Stimulated activated CD8-positive, alpha-beta memory T cell treated with anti-CD3 and anti-CD28 coated beads, Interleukin-7, amount 100 ng/mL, for 1 hour (primary cell): ENCODE measurements at regions not wholly inside any gene's neighbourhood (a gene's known extent, or its start where the extent isn't known, plus 50 kb on each side); places are given as distances from the start of the nearest gene placed in this dataset.
A peak's percentile ranks its signal among the peaks of the same experiment; 100 is the strongest.
"Not testable (repeated sequence)": the region's sequence is repeated elsewhere in the genome, so short reads cannot be mapped to it uniquely, and the experiment has no call there.

Experiments
- DNase-seq, 2 donors: peaks; one replicate each; pipeline ENCODE4 v3.0.0-alpha.2; 2020; ENCODE audit warnings: low read depth in 2 of 2

DNA sequence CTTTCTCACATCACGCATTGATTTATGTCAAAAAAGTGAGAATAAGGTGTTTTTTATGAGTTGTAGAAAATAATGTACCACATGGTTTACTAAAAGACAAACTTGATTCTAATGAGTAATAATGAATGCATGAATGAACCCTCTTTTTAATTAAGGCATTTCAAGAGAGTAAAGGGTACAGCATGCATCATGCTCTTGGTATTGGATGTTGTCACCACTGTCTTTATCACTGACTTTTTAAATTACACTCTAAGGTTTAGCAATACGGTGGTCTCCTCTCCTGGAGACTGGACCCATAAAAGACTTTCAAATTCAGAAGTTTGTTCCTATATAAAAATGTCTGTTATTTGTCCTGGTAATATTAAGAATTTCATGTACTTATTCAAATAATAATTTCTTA, 277.5 kb upstream of the TGFBR2 start:
- not testable (repeated sequence) for DNase-seq

DNA sequence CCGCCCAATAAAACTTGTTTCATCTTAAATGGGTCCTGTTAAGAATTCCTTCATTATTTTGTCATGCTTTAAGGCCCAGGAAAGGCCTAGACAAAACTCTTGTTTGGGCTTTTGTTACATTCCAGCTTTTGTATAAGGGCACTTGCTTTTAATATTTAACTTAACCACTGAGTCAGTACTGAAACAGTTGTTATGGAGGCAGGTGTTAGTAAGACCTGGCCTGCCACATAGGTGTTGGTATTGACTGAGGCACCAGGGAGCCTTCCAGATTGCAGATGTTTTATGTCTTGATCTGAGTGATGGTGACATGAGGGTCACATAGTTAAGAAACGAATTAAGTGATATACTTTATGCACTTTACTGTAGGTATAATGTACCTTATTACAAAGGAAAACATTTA, 274.9 kb upstream of the TGFBR2 start:
- DNase-seq: no peak

DNA sequence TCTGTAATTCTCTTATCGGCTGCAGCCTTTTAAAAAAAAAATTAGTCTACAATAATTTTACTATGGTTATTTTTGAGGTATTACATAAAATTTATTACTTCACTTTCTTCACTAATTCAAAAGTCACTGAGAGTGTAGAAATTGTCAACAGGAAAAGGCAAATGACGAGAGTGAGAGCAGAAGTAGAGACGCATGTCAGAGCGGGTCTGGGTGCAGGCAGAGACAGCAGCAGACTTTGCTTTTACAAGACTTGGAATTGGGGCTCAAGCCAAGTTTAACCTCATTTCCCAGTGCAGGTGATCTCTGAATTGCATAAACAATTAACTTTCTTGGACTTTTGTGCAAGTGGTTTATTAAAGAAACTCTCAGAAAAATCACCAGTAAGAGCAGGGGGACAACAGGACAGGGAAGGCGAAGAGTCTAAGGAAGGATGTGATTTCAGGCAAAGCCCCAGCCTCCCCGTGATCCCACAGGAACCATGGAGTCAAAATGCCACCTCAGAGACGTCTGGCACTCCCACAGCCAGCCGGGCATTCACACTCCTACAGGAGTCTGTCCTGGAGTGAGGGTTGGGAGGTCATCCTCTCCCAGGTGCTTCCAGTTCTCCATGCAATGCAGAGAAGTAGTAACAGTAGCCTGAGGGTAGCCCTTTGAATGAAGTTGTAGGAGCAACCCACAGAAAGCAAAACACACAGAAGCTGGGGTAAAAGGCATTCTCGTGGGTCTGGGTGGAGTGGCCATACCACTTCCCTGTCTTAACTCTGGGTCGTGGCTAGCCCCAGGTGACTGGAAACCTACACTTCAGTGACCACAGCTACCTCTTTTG, 274.0 kb upstream of the TGFBR2 start:
- no peak for DNase-seq

DNA sequence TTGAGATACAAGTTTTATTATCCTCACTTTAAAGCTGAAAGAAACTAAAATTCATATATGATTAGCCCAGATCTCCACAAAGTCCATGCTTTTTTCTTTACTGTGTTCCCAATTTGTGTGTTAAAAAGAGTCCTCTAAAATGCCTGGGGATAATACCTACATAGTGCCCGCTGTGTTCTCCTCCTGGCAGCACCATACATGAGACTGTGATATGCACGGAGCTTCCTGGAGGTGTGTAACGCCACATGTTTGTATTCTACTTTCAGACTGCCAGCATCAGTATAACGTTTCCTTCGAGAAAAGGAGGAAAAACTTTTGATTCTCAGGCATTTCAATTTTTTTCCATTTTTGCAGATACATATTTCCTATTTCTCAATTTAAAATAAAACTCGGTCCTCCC, 273.3 kb upstream of the TGFBR2 start:
- no peak for DNase-seq

DNA sequence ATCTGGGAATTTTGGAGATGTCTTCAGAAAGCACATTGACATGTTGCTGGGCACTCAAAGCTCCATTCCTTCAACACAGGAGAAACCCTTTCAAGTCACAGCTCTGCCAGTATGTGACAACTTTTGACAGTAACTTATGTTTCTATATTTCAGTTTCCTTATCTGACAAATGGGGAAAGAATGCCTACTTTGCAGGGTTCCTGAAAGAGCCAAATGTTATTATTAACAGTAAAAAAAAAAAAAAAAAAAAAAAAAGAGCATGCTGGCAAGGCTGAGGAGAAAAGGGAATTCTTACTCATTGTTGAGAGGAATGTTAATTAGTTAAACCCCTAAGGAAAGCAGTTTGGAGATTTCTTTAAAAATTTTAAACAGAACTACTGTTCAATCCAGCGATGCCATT, 272.5 kb upstream of the TGFBR2 start:
- DNase-seq: no peak

DNA sequence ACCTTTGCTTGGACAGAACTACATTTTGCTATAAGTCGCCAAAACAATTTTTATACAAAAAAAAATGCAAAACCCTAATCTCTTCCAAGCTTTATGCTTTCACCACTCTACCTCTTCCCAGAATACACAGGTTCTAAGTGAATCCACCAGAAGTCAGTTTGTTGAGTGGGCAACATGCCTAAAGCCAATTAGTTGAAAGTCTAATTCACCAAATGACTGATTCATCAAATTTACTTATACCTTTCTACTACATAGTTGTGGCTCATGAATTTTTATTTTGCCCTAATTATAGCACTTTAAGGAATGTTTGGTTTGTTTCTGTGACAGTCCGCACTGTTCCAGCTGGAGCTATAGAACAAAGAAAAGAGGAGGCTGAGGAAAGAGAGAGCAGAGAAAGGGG, 265.9 kb upstream of the TGFBR2 start:
- DNase-seq: no peak

DNA sequence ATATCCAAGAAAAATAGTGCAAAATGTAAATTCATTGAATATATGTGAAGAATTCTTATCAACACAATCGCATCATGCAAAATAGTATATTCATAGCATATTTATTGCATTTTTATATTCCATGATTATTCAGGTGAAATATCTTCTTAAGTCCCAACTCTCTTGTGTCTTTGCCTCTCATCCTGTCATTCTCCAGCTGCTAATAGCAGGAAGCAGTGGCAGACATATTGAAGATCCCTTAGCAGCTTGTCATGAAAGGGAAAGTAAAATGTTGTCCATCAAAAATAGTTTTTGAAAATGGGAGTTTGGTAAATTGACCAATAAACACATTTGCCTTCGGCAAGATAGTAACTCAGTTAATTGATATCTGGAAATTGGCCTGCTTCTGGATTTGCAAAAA, 265.3 kb upstream of the TGFBR2 start:
- no peak for DNase-seq

DNA sequence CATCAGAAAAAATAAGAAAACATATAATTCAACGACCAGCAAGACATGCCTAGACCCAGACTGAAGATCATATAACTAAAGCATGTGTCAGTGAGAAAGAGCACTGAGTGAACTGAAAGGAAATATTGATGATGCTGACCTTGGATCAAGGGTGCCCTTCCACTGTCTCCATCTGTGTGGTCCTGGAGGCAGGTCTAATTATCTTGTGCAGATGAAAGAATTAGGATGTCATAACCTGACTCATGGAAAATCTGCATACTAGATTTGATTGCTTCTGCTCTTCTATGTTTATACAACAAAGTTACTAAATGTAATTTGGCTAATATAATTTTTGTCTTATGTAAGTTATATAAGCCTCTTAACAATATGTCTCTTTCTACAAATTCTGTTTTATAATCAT, 264.6 kb upstream of the TGFBR2 start:
- no peak for DNase-seq

DNA sequence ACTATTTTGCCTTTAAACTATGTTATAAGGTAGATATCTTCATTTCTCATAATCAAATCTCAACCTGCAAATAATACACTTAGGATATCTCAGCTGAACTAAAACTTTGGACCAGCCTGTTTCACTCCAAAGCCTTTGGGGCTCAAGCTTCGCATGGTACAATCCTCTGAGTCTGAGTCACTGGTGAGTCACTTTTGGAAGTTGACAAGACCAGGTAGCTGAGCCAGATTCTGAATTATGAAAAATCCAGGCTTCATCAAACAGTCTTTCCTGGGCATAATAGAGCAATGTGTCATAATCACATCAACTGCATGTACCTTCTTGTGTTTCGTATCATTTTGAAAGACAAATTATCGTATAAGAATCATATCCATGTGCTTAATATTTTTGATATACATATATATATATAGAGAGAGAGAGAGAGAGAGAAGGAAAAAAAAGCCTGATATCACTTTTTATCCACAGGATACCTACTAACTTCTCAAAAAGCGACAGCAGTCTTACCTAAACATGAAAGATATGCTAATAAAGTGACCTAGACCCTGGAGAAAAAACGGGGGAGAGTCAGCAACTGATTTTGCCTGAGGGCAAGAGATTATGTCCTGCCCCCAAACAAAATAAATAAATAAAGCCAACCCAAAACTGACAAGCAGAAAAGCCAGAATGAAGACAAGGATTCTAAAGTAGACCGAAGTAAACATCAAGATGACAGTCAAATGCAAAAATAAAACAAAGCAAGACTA, 263.9 kb upstream of the TGFBR2 start:
- no peak for DNase-seq

DNA sequence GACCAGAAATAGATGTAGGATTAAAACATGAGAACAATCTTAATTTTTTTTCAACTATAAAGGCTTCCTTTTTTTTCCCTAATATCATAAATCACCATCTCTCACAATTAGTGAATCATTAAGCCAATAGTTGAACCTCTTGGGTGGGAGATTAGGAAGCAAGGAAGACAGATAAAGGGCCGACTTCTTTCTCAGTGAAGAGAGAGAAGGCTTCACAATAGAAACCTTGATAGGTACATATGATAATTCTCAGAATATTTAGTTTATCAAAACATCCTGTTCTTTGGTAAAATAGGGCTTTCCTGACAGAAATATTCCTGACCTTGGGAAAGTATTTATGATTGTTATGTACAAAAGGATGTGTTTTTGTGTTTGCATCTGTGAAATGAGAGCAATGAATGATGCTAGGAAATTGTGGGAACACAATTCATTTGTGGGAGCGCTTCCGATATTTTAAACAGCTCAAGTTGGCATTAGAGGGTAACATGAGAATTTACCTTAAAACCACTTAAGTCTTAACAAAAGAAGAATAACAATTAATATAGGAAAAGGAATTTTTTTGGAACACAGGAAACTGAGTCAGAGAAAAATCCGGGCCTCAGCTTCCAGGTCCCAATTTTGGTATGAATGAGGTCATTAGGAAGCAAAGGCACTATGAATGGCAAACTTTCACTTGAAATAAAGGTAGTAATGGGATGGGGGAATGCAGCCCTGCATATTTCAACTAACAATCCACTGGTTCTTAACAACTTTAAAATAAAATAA, 263.2 kb upstream of the TGFBR2 start:
- DNase-seq: no peak

DNA sequence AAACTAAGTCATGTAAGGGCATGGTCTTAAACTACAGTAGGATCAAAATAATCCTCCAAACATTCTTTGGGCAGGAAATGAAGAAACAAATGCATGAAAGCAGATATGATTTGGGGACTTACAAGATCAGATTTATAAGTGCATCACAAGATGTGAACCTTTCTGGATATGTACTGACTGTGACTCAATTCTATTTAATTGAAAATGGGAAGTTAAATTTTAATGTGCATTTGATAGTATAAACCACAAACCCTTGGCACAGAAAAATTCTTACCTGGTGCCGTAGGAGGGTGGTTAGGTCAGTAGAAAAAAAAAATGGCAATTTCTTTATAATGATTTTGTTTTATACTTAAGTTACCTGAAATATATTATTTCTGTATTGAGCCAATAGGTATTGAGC, 262.5 kb upstream of the TGFBR2 start:
- no peak for DNase-seq

DNA sequence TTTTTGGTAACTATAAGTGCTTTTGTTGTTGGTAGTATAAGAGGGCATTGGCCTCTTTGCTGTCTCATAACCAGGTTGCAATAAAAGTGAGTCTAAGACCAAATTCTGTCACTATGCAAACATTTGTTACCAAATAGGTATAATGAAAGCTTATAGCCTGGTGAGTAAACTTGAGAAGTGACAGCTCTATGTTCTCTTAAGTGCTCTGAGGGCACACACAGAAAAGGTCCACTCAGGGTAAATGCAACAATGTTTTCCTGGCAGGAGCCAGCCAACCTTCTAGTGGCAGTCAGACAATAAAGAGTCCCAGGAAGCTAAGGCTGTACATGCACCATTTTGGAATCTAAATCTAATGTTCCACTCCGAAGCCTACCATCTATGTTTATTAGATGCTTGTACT, 262.1 kb upstream of the TGFBR2 start:
- no peak for DNase-seq

DNA sequence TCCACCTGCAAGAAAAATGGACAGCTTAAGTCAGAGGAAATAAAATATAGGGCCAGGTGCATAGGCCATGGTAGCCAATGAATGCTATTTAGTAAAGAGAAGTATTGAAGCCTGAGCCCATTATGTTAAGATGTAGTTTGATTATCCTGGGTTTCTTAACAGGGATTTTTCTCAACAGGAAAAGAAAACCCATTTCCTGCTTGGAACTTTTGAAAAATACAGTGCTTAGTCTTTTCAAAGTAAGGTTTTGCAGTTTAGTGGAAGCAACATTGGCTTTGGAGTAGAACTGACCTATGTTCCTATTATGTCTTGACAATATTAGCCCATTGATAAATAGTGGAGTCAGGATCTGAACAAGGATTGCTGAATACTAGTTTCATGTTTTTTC, 259.5 kb upstream of the TGFBR2 start:
- DNase-seq: no peak

DNA sequence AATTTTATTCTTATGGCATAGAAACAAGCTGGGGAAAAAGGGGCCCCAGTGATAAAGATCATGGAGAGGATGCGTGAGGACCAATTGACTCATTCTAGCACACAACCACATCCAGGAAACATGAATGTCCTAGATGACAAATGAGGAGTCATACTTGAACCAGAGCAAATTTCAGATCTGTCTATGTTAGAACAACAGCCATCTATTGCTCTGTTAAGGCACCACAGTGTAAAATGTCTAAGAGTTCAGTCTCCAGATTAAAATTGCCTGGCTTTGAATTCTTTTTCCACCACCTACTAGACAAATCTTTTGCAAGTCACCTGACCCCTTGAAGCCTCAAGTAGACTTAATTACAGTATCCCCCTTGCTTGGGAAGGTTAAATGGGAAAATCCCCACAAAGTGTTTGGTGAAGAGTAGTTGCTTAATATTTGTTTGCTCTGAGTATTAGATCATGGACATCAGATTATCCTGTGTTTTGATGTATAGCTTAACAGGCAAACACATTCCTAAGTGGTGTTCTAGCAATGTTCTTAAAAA, 258.7 kb upstream of the TGFBR2 start:
- no peak for DNase-seq

DNA sequence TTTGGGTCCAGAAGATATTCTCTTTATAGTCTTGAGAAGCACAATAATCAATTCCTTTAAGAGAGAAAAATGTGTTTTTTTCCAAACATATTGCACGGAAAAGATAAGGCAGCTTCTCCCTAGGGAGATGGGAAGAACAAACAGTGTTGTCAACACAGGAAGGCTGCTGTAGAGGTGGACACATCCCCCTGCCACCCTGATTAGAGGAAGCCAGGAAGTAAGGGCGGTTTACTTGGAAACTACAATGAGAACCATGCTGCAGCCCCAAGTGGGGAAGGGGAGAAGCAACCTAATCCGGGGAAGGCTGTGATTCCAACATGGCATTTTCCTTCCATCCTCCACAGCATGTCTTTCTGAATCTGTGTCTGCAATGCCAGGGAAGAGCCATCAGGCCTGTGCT, 256.9 kb upstream of the TGFBR2 start:
- DNase-seq: no peak

DNA sequence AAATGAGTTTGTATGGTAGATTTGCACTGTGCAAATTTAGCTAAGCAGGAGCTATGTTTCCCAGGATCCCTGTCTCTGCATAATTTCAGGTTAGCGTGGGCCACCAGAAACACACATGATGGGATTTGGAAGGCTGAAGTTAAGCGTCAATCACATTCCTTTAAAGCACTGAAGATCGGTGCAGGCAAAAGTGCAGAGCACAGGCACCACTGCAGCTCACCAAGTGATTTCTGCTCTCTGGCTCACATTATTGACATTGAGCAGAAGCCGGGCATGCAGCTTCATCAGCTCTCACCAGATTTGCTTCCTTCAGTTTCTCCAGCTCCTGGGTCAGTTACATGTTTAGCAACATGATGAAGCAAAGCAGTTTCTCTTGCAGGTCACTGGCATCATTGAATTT, 256.4 kb upstream of the TGFBR2 start:
- DNase-seq: no peak

DNA sequence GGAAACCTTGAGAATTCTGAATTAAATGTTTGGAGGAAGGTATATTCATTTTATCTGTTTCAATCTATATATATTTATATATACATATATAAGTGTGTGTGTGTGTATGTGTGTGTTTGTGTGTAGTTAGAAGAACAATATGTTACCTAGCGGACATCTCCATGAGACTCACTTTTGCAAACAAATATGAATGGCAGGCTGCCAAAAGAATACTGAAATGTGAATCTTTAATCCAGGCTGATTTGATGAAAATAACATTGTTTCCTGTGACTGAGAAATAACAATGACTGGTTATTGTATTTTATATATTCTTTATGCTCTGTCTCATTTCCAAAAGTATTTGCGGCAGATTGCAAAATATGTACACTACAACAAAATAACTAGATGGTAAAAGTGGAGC, 255.5 kb upstream of the TGFBR2 start:
- no peak for DNase-seq

DNA sequence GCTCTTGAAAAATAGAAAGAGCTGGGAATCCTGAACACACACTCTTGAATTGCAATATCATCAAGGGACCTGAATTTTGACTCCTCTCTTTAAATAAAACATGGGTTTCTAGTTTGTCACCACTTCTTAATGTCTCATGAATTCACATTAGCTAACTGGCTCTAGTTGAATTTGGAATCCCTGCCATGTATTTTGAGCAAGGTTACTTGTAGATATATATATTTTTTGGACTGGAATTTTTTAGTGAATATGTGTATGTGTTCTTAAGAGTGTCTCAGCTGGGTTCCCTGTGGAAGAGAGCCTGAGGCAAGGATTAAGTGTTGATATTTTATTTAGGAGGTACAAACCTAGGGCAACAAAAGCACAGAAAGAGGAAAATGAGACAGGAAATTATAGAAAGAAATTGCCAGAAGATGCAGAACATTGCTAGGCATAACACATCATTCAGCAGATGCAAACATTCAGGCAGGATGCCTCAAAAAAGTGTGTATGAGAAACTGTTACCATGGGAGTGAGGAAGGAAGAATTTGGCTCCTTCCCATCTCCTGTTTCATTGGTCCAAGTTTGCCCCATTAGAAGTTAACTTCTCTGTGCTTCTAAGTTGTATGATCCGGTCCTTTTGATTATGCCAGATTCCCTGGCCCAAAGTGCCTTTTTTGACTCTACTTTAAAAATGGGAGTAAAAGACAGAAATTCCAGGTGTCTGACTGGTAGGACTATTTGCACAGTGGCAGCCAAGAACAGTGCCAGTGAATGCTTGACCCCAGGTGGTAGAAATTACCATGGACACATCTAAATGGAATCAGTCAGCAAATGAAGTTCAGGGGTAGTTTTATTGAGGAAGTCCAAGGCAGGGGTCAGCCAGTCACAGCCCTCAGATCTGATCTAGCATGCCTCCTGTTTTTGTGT, 253.7 kb upstream of the TGFBR2 start:
- DNase-seq: no peak

DNA sequence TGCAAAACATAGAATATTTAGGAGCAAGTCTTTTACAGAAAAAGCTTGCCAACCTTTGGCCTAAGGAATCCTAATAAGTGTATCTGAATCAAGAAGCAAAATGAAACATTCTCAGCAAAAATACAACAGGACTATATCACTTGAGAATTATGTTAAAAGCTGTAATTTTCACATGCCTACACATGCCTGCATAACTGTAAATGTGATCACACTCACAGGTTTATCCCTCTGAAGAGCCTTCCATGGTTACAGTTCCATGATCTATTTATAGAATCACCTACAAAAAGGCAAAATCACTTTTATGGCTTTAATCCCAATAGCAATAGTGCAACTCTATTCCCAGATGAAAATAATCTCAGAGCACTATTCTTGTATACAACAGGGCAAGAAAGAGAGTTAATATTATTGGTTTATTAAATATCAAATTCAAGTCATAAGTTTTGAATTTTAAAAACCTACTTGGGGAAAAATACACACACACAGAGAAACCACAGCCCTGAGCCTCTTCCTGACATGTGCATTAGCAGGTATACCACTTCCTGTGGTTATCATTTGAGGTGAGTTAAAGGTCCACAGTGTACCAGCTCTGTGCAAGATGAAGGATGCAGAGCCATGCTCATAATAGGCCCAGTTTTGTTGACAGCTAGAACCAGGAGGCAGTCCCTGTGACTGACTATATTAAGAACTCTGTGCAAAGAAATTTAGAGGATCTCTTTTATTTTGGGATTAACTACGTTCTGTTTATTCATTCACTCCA, 252.5 kb upstream of the TGFBR2 start:
- peak in 1 of 2 donors; percentile 12 for DNase-seq

DNA sequence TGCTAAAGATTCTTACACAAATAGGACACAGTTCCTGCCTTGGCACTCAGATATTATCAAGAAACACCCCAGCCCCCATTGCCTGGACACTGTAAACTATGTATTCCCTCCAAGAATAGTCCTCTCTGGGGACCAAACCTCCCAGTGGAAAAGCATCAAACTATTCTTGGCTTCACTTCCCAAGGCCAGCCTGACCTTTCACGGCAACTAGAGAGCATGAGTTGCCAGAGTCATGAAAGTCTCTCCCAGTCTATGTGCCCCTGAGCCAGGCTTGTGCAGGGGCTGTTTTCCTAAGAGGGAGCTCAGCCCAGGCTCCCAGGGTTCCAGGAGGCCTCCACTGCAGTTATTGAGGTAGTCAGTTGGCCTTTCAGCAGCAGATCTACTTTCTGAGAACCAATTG, 251.9 kb upstream of the TGFBR2 start:
- no peak for DNase-seq

DNA sequence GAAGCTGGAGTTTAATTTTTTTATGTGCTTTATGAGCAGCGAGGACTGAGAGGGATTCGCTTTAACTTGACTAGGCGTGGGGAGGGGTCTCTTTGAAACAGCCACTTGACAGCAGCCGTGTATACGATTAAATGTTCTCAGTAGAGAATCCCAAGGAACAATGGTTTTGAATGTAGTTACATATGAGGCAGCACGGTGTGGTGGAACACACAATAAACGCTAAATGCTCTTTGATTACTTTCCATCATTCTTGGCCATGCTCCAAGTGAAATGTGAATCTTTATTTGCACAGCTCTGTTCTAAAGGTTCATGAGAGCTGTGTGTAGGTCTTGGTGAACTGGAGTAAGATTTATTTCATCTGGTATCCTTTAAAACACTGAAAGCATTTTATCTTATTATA, 251.4 kb upstream of the TGFBR2 start:
- no peak for DNase-seq
